Tongue (tissue), 1 donor: ENCODE measurements at regions not wholly inside any gene's neighbourhood (a gene's known extent, or its start where the extent isn't known, plus 50 kb on each side); places are given as distances from the start of the nearest gene placed in this dataset.
"Not testable (repeated sequence)": the region's sequence is repeated elsewhere in the genome, so short reads cannot be mapped to it uniquely, and the experiment has no call there.

ENCODE experiments used
- DNase-seq: peaks from one replicate; pipeline ENCODE4 v3.0.0-alpha.2; 2015

DNA sequence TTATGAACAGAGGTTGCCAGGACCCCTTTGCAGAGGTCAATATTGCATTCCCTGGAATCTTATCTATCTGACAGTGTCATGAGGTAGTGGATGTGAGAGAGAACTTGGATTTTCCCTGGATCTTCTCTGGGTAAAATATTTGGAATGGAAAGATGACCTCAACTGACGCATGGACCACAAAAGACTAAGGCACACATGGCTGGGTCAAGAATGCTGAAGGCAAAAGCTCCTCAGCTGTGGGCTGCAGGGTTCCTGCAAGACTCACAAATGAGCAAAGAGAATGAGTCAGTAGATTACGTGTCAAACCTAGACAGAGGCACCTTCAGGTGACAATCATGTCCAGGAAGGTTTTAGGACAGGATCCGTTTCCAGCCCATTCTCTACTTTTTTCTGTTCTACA, 484.0 kb downstream of the C6orf118 start:
- no peak for DNase-seq

DNA sequence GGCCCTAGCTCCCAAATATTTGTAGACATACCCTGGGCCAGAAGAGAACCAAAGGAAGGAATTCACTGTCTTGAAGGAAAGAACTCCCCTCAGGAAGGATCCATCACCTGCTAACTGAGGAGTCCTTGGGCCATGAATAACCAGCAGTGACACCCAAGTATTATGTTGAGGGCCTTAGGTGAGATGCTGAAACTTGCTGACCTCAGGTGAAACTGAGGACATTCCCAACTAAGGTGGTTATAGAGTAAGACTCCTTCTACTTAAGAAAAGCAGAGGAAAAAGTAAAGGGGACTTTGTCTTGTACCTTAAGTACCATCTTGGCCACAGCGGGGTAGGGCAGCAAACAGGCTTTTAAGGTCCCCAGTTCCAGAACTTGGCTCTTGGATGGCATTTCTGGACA, 491.7 kb downstream of the C6orf118 start:
- DNase-seq, result no peak

DNA sequence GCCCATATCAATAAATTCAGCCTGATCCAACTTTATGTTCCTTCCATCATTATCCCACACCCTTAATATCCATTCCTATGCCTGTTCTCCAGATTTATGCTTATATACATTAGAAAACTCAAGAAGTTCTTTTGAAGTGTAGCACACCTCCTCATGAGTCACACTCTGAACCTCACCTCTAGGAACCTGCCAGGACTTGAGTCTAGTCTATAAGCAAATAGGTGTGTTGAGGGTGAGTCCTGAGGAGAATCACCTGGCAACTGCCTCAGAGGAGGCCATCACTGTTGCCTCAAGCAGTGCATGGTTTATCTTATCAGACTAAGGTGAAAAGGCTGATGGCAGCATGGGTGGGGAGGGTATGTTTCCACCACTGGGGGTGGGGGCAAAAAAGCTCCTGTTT, 496.7 kb downstream of the C6orf118 start:
- DNase-seq, result no peak

GRCh38 chr6:164807125-164807524, 502.3 kb downstream of the C6orf118 start:
- no peak for DNase-seq

DNA sequence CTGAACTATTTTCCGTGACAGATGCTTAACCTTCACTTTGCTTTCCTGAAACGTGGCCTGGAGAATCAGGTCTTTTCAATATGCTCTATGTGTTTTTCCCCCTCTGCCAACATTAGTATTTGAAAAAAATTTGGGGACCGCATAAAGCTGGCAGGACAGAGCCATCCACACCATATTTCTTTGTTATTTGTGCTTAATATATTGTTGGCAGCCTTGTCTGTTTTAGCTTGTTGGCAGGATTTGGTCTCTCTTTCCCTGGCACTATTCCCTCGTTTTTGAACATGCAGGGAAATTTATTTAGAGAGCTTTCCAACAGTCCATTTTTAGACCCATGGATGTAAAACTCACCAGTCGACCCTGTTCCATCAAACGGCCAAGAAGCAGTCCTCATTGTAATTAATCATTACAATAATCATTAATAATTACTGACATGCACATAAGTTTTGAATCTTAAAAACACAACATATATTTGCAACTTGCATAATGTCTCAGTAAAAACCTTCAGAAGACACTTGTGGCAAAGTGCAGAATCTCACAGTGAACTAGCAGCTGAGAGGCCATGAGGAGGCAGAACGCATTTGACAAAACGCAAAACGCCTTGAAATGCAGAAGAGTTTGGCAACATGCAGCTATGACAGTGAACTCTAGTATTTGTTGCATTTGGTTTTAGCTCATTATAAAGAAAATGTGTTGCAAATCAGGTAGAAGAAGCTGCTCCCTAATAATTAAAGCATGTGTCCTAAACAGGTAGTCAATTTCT, 514.2 kb downstream of the C6orf118 start:
- peak; percentile 43 for DNase-seq

- DNase-seq, result no peak
These were observed 516.7 kb downstream of the C6orf118 start for GRCh38 chr6:164792666-164793065.

GRCh38 chr6:164791498-164791897, 517.9 kb downstream of the C6orf118 start:
- DNase-seq, result no peak

- no peak for DNase-seq
These were observed 545.6 kb downstream of the C6orf118 start for GRCh38 chr6:164763788-164764187.

- DNase-seq, result no peak
These were observed 552.0 kb downstream of the C6orf118 start for GRCh38 chr6:164757451-164757850.

DNA sequence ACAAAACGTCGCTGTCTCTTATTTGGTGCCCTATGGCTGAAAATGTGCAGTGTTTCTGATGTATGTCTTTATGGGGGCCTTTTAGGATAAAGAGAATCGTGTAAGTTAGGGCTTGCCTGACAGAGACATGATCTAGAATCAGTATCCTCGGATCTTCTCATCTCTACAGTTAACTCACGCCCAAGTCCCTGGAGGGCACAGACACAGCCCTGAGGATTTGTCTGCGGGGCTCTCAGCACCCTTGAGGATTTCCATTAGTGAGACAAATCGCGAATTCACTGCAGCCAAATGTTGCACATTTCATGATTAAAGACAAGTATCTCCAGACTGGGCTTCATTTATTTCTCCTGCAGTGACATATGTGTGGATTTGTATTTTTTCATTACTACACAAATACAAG, 552.7 kb downstream of the C6orf118 start:
- no peak for DNase-seq

- peak; percentile 49 for DNase-seq
These were observed 553.3 kb downstream of the C6orf118 start for GRCh38 chr6:164756142-164756541.

DNA sequence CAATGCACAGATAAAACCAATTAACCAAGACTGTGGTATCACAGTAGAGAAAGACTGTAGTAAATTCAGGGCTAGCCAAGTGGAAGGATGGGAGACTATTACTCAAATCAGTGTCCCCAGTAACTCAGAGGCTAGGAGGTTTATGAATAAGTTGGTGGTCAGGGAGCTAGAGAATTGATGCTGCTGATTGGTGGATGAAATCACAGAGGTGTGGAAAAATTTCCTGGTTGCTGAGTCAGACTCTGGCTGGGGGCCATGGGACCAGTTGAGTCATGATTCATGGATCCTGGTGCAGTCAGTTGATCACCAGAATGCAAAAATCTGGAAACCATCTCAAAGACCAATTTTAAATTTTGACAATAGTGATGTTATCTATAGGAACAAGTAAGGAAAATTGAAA, 555.9 kb downstream of the C6orf118 start:
- no peak for DNase-seq

GRCh38 chr6:164751395-164751794, 558.0 kb downstream of the C6orf118 start:
- no peak for DNase-seq

DNA sequence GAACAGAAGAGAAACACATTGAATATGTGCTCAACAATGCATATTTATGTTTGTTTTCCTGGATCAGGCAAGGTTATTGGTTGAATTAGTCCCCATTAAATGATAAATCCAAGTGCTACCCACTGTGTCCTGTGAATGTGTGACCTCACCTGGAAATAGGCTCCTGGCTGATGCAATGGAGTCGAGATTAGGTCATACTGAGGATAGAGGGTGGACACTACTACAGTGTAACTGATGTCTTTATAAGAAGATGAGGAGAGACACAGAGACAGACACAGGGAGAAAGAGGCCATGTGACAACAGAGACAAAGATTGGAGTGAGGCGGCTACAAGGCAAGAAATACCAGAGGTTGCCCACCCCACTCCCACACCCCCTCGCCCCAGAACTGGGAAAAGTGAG, 559.3 kb downstream of the C6orf118 start:
- DNase-seq, result no peak

DNA sequence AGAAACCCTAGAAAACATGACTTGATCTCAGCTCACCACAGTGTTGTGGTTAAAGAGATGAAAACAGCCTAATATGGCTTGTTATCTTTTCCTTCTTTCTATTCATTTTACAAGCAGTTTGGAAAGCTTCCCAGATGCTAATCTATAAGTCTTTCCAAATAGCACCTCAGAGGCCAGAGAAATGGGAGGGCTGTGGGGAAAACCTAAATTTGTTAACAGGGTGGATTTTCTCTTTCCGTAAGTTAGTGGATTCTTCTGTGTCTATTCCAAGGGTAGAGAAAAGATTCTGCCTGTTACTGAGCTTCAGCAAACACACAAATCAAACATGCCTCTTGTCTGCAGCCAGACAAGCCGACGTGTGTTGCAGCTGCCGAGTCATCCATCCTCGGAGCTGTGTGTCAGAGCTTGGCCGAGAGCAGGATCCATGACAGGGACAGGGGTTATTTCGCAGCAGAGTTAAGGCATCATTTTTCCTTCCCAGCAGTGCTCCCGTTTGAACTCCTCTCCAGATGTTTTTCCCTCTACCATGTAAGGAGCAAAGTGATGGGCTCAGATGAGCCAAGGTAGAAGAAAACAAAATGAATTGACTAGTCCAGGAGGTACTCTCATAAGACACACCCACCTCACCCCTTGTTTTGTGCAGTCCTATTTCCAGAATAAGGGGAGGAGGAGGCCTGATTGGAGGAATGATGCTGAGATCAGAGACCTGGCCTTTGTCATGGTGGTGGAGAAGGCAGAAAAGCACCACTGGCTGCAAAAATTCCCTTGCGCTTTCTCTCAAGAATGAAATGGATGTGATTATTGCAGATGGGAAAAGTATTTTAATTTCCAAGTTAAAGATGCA, 560.0 kb downstream of the C6orf118 start:
- peak; percentile 89 for DNase-seq

DNA sequence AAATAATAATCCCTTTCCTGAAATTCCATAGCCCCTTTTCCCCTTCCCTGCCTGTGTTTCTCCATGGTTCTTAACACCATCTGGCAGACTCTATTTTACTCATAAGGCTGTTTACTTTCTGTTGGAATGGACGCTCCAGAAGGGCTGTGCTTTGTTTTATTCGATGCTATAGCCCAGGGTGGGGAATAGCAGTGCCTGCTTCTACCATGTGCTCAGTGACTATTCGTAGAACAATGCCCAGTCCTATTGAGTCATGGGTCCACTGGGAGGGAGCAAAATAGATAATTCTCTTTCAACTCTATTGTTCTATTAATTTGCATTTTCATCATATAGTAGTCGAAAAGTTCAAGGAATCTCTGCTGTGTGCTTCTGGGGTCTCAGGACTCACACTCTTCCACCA, 565.1 kb downstream of the C6orf118 start:
- DNase-seq, result no peak

GRCh38 chr6:164741938-164742451, 567.4 kb downstream of the C6orf118 start:
- DNase-seq, result no peak

GRCh38 chr6:164736090-164736489, 573.3 kb downstream of the C6orf118 start:
- not testable (repeated sequence) for DNase-seq

- no peak for DNase-seq
These were observed 577.9 kb downstream of the C6orf118 start for GRCh38 chr6:164731539-164731938.

- DNase-seq, result no peak
These were observed 587.9 kb downstream of the C6orf118 start for GRCh38 chr6:164721460-164721859.

DNA sequence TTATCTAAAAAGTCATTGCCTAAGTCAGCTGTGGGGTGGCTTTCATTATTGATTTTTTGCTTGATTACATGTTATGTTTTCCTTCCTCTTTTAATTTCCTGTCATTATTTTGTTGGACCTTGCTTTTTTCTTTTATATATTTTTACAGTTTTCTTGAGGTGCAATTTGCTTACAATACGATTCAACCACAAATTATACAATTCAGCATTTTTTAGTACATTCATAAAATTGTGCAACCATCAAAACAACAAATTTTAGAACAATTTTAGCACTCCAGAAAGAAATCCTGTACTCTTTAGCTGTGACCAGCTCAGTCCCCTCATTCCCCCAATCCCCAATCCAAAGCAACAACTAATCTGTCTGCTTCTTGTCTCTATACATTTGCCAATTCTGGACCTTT, 608.9 kb downstream of the C6orf118 start:
- no peak for DNase-seq

DNA sequence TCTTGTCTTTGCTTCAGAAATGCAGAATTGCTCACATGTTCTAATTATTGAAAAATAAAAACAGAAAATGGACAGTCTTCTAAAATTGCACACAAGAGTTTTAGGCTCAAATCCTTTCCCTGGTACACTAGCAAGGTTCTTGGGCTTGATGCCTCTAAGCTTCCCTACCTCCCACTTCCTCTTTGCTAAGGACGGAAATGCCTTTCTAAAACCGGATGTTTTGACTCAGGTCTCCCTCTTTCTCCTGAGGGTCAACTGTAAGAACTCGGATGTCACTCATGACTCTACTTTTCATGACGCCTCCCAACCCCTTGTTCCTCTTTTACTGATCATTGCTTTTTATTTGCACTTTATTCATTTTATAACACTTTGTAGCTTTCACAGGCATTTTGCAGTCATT, 613.5 kb downstream of the C6orf118 start:
- DNase-seq, result no peak

- peak; percentile 1 for DNase-seq
These were observed 615.0 kb downstream of the C6orf118 start for GRCh38 chr6:164694386-164694785.
